K562 (cell line): ENCODE measurements at regions not wholly inside any gene's neighbourhood (a gene's known extent, or its start where the extent isn't known, plus 50 kb on each side); places are given as distances from the start of the nearest gene placed in this dataset.

Experiments used
- ATAC-seq: fragments of 200-7000 bp; cut with Tn5 transposase; 3 replicates; pipeline ENCODE4 v1.9.1; 2020; ENCODE audit warnings: moderate library complexity
- BruUV-seq: library from RNA; stranded (reverse); fragments of 400-500 nt; replicated peaks from 2 replicates; lab custom pipeline; 2021; lab: Mats Ljungman, UMichigan
- CTCF ChIA-PET: fragments of 300-600 bp; formaldehyde crosslinking; extraction: SDS; loops from one replicate; lab custom pipeline; 2021; ENCODE audit warnings: low intra/inter-chr PET ratio; lab: Yijun Ruan, JAX
- POLR2A ChIA-PET: fragments of 300-600, 350-650 bp; sonication (Branson Sonifier 250); formaldehyde crosslinking; extraction: SDS; loops from one replicate; lab custom pipeline; 2021; ENCODE audit warnings: antibody characterized with exemption, inconsistent platforms; lab: Yijun Ruan, JAX
- DNase-seq, 4 experiments: peaks; one replicate each; pipeline versions ENCODE4 v3.0.0 to v3.0.0-alpha.2; 2011 to 2018; ENCODE audit warnings: low spot score in 3 of 4, mixed read lengths in 3 of 4; ENCODE audit errors: extremely low read depth in 1 of 4
- FAIRE-seq: peaks from 2 replicates; lab custom pipeline; 2011; peaks lifted over from hg19 to GRCh38; lab: Jason Lieb, UNC
- H2AFZ ChIP-seq: 2 replicates; pipeline ENCODE4 v1.6.0; 2011; ENCODE audit warnings: low read depth, low read length, control low read depth, inconsistent platforms
- H3K27ac ChIP-seq: fragments of 200-600 bp; 3 replicates; pipeline ENCODE4 v1.8.0; 2011; ENCODE audit warnings: low read depth, mild to moderate bottlenecking, control low read depth, inconsistent platforms, low read length, moderate library complexity, mixed read lengths; ENCODE audit errors: extremely low read depth
- H3K27me3 ChIP-seq, 2 experiments: fragments of 300-600 bp in 1 of 2; 2 replicates in 1 of 2; 3 replicates in 1 of 2; pipeline versions ENCODE4 v1.6.0 to v1.8.0; 2011; ENCODE audit warnings: inconsistent platforms in 2 of 2, low read length in 2 of 2, mild to moderate bottlenecking in 1 of 2, mixed read lengths in 1 of 2, moderate library complexity in 1 of 2; ENCODE audit not compliant: control insufficient read depth in 2 of 2, insufficient read depth in 2 of 2
- H3K36me3 ChIP-seq: fragments of 300-600 bp; 3 replicates; pipeline ENCODE4 v1.8.0; 2011; ENCODE audit warnings: mild to moderate bottlenecking, low read length, inconsistent platforms; ENCODE audit not compliant: control insufficient read depth, insufficient read depth
- H3K4me1 ChIP-seq, 2 experiments: fragments of 200-600 bp in 1 of 2; replicated peaks in 1 of 2; 2 replicates in 1 of 2; 3 replicates in 1 of 2; pipeline versions ENCODE4 v1.5.1 to v1.8.0; 2011; ENCODE audit warnings: inconsistent platforms in 2 of 2, low read length in 2 of 2, mild to moderate bottlenecking in 1 of 2, mixed read lengths in 1 of 2, moderate library complexity in 1 of 2; ENCODE audit not compliant: control insufficient read depth in 2 of 2, insufficient read depth in 2 of 2
- H3K4me2 ChIP-seq: 2 replicates; pipeline ENCODE4 v1.6.1; 2011; ENCODE audit warnings: low read length, control low read depth, inconsistent platforms, mixed read lengths; ENCODE audit not compliant: insufficient read depth
- H3K4me3 ChIP-seq: fragments of 200-600 bp; sonication (generic), shearing (Covaris generic); 2 replicates; pipeline ENCODE4 v1.5.1; 2016; ENCODE audit warnings: control low read depth, inconsistent platforms
- H3K79me2 ChIP-seq: fragments of 200-600 bp; 3 replicates; pipeline ENCODE4 v1.8.0; 2011; ENCODE audit warnings: low read length, inconsistent platforms; ENCODE audit not compliant: control insufficient read depth, insufficient read depth
- H3K9ac ChIP-seq, 2 experiments: 2 replicates each; pipeline versions ENCODE4 v1.6.0 to v1.6.1; 2011; ENCODE audit warnings: low read depth in 2 of 2, low read length in 2 of 2, control low read depth in 1 of 2, inconsistent platforms in 1 of 2, mild to moderate bottlenecking in 1 of 2, mixed read lengths in 1 of 2; ENCODE audit not compliant: insufficient read depth in 1 of 2
- H3K9me1 ChIP-seq: one replicate; pipeline ENCODE4 v1.6.0; 2011; ENCODE audit warnings: inconsistent platforms, mild to moderate bottlenecking, low read length, moderate library complexity; ENCODE audit not compliant: control insufficient read depth, insufficient read depth
- H3K9me3 ChIP-seq: replicated peaks from 2 replicates; pipeline ENCODE4 v1.5.1; 2011; ENCODE audit warnings: low read depth, low read length, inconsistent platforms; ENCODE audit not compliant: control insufficient read depth, insufficient read depth
- H4K20me1 ChIP-seq: replicated peaks from 2 replicates; pipeline ENCODE4 v1.6.1; 2011; ENCODE audit warnings: low read length, inconsistent platforms, mixed read lengths; ENCODE audit not compliant: control insufficient read depth, insufficient read depth
- ILK ChIP-seq: fragments of 450-650 bp; IDR thresholded peaks from 2 replicates; pipeline ENCODE4 v1.6.1; 2016; ENCODE audit warnings: missing genetic modification characterization, low read depth, mild to moderate bottlenecking, missing compliant biosample characterization, moderate library complexity, borderline replicate concordance
- KLF13 ChIP-seq: fragments of 450-650 bp; IDR thresholded peaks from 2 replicates; pipeline ENCODE4 v1.6.1; 2016; ENCODE audit warnings: missing genetic modification characterization, low read depth, mild to moderate bottlenecking, missing compliant biosample characterization, moderate library complexity, borderline replicate concordance
- MCM2 ChIP-seq: fragments of 450-650 bp; IDR thresholded peaks from 2 replicates; pipeline ENCODE4 v1.6.1; 2017; ENCODE audit warnings: low read depth, mild to moderate bottlenecking
- NFE2 ChIP-seq: IDR thresholded peaks from 2 replicates; pipeline ENCODE4 v1.6.1; 2014; ENCODE audit warnings: antibody characterized with exemption, low read depth
- NR1H2 ChIP-seq: sonication (generic); formaldehyde crosslinking; IDR thresholded peaks from 2 replicates; pipeline ENCODE4 v1.4.0; 2020; ENCODE audit warnings: mild to moderate bottlenecking, missing genetic modification reagents
- POLR2AphosphoS5 ChIP-seq: IDR thresholded peaks from 2 replicates; pipeline ENCODE4 v1.6.1; 2011; ENCODE audit warnings: mild to moderate bottlenecking, low read depth, low read length, moderate library complexity; ENCODE audit not compliant: control insufficient read depth, insufficient read depth
- RAD51 ChIP-seq: fragments of 450-650 bp; IDR thresholded peaks from 2 replicates; pipeline ENCODE4 v1.7.1; 2016; ENCODE audit warnings: low read depth, mild to moderate bottlenecking, borderline replicate concordance
- SAP30 ChIP-seq: fragments of 200-600 bp; sonication (generic); IDR thresholded peaks from 2 replicates; pipeline ENCODE4 v1.6.1; 2012; ENCODE audit warnings: borderline replicate concordance, low read depth, mild to moderate bottlenecking, moderate library complexity, low read length, control low read depth, inconsistent platforms; ENCODE audit not compliant: insufficient read depth, poor library complexity, severe bottlenecking
- THAP7 ChIP-seq: fragments of 250-450 bp; sonication (Bioruptor Pico); IDR thresholded peaks from 2 replicates; pipeline ENCODE4 v1.5.0; 2021
- ZKSCAN8 ChIP-seq: fragments of 200-800 bp; sonication (Bioruptor generic); IDR thresholded peaks from 2 replicates; pipeline ENCODE4 v1.6.1; 2016; ENCODE audit warnings: missing genetic modification characterization, missing compliant biosample characterization
- WGBS: fragments of 100-300 bp; shearing (Covaris generic); methylation state at CpG from one replicate; pipeline ENCODE4 v1.1.6; 2016; ENCODE audit warnings: low coverage, mixed read lengths; ENCODE audit not compliant: insufficient coverage; ENCODE audit errors: missing lambda C conversion rate; 5-methylcytosine and 5-hydroxymethylcytosine counted together
- in situ Hi-C: fragments of 300-500 bp; cut with MboI; formaldehyde crosslinking; loops from 4 replicates; pipeline ENCODE4 v1.15.0; 2018; ENCODE audit warnings: inconsistent platforms, mixed read lengths
- intact Hi-C: fragments of 100-400 bp; cut with micrococcal nuclease; formaldehyde crosslinking; loops from 2 replicates; pipeline ENCODE4 v1.14.2; 2022
- TF ChIP-seq, protein P1 (sequence below): sonication (generic); formaldehyde crosslinking; IDR thresholded peaks from 2 replicates; pipeline ENCODE4 v1.8.1; 2023; ENCODE audit warnings: mild to moderate bottlenecking, missing genetic modification reagents
- TF ChIP-seq, protein P2 (sequence below): fragments of 250-450 bp; sonication (Bioruptor Pico); IDR thresholded peaks from 2 replicates; pipeline ENCODE4 v1.5.1; 2021; ENCODE audit warnings: mild to moderate bottlenecking
- TF ChIP-seq, protein P3 (sequence below): sonication (generic); formaldehyde crosslinking; IDR thresholded peaks from 2 replicates; pipeline ENCODE4 v1.8.0; 2022; ENCODE audit warnings: mild to moderate bottlenecking, missing genetic modification reagents
- TF ChIP-seq, protein P4 (sequence below): fragments of 250-450 bp; sonication (Bioruptor Pico); IDR thresholded peaks from 2 replicates; pipeline ENCODE4 v1.9.0; 2021; ENCODE audit warnings: mild to moderate bottlenecking, inconsistent platforms

DNA sequence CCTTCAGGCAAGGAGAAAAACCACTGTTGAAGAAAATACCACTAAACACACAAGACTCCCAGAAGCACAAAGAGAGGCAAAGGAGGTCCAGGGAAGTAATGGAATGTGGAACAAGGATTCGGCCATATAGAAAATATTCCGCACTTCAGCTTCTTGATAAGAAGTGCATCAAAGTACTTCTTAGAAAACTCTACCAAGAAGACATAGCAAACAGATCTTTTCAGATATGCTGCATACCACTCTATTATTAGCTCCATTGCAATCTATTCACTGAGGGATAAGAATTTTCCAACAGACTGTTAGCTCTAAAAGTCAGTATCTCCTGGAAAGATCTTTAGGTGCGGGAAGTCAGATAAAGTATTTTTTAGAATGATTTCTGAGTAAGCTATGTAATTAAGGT is 231.8 kb downstream of the WDR11 start:
- FAIRE-seq (no peak), DNase-seq (no peak), ATAC-seq (no peak)
- no peaks in the 10 kb centered on the region; the same call in 1 of the 2 replicates for H4K20me1 ChIP-seq
- H3K4me3 ChIP-seq, result no peak overlapping the region
- no peaks in the 10 kb centered on the region for H3K9me3 ChIP-seq
- H3K79me2 ChIP-seq, result no peaks in the 10 kb centered on the region
- H3K9ac ChIP-seq, result no peak overlapping the region
- in situ Hi-C loops (no loop called here), intact Hi-C loops (no loop called here)
- TF ChIP-seq ZKSCAN8 (CRISPR knock-in tag), result no peak
- TF ChIP-seq, protein P1, sequence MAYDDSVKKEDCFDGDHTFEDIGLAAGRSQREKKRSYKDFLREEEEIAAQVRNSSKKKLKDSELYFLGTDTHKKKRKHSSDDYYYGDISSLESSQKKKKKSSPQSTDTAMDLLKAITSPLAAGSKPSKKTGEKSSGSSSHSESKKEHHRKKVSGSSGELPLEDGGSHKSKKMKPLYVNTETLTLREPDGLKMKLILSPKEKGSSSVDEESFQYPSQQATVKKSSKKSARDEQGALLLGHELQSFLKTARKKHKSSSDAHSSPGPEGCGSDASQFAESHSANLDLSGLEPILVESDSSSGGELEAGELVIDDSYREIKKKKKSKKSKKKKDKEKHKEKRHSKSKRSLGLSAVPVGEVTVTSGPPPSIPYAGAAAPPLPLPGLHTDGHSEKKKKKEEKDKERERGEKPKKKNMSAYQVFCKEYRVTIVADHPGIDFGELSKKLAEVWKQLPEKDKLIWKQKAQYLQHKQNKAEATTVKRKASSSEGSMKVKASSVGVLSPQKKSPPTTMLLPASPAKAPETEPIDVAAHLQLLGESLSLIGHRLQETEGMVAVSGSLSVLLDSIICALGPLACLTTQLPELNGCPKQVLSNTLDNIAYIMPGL (CRISPR knock-in tag), result no peak
- TF ChIP-seq POLR2AphosphoS5, result no peak
- no peak for TF ChIP-seq KLF13 (tag)
- TF ChIP-seq NR1H2 (CRISPR knock-in tag), result no peak
- no peak for TF ChIP-seq NFE2
- no peak for TF ChIP-seq MCM2
- TF ChIP-seq ILK (tag), result no peak
- no peak for TF ChIP-seq SAP30
- TF ChIP-seq, protein P2, sequence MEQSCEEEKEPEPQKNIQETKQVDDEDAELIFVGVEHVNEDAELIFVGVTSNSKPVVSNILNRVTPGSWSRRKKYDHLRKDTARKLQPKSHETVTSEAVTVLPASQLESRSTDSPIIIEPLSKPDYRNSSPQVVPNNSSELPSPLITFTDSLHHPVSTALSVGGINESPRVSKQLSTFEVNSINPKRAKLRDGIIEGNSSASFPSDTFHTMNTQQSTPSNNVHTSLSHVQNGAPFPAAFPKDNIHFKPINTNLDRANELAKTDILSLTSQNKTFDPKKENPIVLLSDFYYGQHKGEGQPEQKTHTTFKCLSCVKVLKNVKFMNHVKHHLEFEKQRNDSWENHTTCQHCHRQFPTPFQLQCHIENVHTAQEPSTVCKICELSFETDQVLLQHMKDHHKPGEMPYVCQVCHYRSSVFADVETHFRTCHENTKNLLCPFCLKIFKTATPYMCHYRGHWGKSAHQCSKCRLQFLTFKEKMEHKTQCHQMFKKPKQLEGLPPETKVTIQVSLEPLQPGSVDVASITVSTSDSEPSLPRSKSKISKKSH, result no peak
- no peak for TF ChIP-seq THAP7 (CRISPR knock-in tag)
- TF ChIP-seq RAD51, result no peak
- TF ChIP-seq, protein P3, sequence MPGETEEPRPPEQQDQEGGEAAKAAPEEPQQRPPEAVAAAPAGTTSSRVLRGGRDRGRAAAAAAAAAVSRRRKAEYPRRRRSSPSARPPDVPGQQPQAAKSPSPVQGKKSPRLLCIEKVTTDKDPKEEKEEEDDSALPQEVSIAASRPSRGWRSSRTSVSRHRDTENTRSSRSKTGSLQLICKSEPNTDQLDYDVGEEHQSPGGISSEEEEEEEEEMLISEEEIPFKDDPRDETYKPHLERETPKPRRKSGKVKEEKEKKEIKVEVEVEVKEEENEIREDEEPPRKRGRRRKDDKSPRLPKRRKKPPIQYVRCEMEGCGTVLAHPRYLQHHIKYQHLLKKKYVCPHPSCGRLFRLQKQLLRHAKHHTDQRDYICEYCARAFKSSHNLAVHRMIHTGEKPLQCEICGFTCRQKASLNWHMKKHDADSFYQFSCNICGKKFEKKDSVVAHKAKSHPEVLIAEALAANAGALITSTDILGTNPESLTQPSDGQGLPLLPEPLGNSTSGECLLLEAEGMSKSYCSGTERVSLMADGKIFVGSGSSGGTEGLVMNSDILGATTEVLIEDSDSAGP (CRISPR knock-in tag), result no peak
- TF ChIP-seq, protein P4, sequence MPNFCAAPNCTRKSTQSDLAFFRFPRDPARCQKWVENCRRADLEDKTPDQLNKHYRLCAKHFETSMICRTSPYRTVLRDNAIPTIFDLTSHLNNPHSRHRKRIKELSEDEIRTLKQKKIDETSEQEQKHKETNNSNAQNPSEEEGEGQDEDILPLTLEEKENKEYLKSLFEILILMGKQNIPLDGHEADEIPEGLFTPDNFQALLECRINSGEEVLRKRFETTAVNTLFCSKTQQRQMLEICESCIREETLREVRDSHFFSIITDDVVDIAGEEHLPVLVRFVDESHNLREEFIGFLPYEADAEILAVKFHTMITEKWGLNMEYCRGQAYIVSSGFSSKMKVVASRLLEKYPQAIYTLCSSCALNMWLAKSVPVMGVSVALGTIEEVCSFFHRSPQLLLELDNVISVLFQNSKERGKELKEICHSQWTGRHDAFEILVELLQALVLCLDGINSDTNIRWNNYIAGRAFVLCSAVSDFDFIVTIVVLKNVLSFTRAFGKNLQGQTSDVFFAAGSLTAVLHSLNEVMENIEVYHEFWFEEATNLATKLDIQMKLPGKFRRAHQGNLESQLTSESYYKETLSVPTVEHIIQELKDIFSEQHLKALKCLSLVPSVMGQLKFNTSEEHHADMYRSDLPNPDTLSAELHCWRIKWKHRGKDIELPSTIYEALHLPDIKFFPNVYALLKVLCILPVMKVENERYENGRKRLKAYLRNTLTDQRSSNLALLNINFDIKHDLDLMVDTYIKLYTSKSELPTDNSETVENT (CRISPR knock-in tag), result no peak
- ChIA-PET CTCF (no interaction called here), POLR2A (no interaction called here)
- WGBS, result 0% methylated on average over 3 of the region's 3 CpGs
- H3K36me3 ChIP-seq, result no peaks in the 10 kb centered on the region
- H3K9me1 ChIP-seq, result no peaks in the 10 kb centered on the region
- no peak overlapping the region for H2AFZ ChIP-seq
- H3K27ac ChIP-seq, result no peak overlapping the region
- H3K4me2 ChIP-seq, result no peak overlapping the region
- H3K4me1 ChIP-seq, result no peaks in the 10 kb centered on the region
- no TSS peak for BruUV-seq
- H3K27me3 ChIP-seq, result 0 out of 5 replicates have a peak, but pooled peaks cover 0 to 12% of the 10 kb centered on the region in 2 experiments
